Kidney tubule cell (primary cell): ENCODE measurements at regions not wholly inside any gene's neighbourhood (a gene's known extent, or its start where the extent isn't known, plus 50 kb on each side); places are given as distances from the start of the nearest gene placed in this dataset.

Experiments
- DNase-seq: peaks from one replicate; pipeline ENCODE4 v3.0.0-alpha.2; 2018; ENCODE audit warnings: low spot score

- no peak for DNase-seq
These were observed 59.1 kb upstream of the BICD1 start for GRCh38 chr12:32047357-32048212.

DNA sequence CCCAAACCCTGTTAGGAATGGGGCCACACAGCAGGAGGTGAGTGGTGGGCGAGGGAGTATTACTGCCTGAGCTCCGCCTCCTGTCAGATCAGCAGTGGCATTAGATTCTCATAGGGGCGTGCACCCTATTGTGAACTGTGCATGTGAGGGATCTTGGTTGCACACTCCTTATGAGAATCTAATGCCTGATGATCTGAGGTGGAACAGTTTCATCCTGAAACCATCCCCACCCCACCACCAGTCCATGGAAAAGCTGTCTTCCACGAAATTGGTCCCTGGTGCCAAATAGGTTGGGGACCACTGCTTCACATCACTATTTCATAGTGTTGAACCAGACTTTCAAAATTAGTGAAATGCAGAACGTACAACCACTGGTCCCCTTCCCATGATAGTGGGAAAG, 57.9 kb upstream of the BICD1 start:
- DNase-seq = no peak

- DNase-seq = no peak
These were observed 56.7 kb upstream of the BICD1 start for GRCh38 chr12:32049956-32050355.

GRCh38 chr12:32051511-32052211, 55.0 kb upstream of the BICD1 start:
- DNase-seq = peak; percentile 99

DNA sequence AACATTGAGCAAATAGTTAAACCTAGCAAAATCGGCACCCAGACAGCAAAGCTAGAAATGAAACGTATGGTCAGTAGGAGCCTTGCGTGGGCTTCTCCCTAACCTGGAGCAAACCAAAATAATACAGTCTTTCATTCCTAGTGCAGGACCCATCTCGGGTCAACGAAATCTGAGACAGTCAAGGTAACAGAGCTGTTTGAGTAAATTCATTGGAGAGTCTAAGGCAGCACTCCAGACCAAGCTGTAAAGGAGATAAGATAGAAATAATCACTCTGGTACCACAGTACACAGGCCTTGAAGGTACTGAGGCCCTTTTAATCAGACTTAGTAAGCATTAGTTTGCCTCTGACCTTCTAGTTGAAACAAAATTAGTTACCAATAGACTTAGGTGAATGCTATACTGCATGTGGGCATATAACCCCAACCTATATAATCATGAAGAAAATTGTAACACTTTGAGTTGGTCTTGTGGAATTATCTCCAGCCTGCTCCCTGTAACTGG, 54.4 kb upstream of the BICD1 start:
- no peak for DNase-seq

- peak; percentile 19 for DNase-seq
These were observed 52.6 kb upstream of the BICD1 start for GRCh38 chr12:32053881-32054624.
